HUDEP-2 (cell line): ENCODE measurements at regions not wholly inside any gene's neighbourhood (a gene's known extent, or its start where the extent isn't known, plus 50 kb on each side); places are given as distances from the start of the nearest gene placed in this dataset.

Experiments
- DNase-seq, 76 experiments: peaks; one replicate each; lab custom pipeline; 2025; ENCODE audit not compliant: unreplicated experiment in 76 of 76; lab: John Stamatoyannopoulos, UW

DNA sequence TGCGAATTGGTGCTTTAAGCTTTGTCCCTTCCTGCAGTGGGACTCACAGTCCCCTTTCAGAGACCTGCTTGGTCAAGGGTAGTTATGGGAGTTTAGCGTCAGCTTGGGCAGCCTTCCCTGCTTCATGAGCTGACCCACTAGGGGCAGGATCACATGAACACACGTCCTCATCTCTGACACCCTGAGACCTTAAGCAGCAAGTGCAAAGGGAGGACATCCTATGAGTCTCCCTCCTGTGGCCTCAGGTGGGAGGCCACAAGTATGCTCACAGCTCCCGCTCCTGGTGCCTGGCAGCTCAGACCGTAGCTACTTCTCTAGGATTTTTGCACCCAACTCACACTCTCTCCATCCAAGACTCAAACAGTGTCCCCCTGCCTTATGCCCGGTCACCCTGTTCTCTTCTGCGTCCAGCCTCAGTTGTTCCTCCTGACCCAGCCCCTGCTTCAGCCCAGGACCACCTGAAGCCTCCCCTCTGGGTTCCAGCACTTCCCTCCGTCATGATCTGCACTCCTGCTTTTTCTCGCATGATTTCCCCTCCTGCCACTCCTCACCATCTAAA lies 136.6 kb upstream of the FAM20C start:
- no peak for DNase-seq

DNA sequence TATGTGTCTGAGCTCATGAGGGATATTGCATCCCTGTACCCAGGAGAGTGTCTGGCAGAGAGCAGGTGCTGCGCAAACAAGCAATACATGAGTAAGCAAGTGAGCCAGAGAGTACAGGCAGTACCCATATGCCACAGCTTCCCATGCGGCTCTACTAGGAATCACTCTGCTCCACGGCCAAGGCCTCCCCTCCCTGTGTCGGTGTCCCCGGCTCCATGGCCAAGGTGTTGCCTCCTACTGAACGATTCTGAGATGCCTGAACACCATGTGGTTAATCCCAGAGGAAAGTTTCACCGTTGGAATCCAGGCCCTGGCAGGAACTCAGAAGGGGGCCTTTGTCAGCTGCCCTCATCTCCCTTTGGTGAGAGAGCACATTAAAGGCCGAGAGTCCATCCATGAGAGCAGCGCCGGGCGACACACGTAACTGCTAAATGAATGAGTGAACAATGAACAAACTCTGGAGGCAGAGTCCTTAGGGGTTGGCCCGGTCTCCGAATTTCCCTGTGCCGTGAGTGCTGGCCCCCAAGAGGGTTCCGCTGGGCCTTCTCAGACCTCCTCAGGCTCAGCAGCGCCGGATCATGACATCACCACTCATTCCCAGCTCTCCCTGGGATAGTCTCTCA lies 136.0 kb upstream of the FAM20C start:
- no peak for DNase-seq

DNA sequence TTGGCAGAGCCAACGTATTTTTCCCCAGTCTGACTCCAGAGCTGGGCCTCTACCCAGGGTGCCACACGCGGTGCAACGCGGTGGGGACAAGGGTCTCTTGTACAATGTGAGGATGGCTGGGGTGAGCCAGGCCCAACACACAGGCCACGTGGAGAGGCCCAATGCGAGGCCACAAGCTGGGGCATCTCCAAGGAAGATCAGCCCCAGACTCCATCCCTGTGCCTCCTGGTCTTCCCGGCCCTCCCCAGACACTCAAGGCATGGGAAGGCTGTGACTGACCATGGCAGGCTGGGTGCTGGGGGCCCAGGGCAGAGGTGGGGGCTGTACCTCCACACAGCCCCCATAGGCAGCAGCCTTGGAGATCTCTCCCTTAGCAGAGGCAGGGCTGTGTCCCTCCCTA lies 135.3 kb upstream of the FAM20C start:
- no peak for DNase-seq

DNA sequence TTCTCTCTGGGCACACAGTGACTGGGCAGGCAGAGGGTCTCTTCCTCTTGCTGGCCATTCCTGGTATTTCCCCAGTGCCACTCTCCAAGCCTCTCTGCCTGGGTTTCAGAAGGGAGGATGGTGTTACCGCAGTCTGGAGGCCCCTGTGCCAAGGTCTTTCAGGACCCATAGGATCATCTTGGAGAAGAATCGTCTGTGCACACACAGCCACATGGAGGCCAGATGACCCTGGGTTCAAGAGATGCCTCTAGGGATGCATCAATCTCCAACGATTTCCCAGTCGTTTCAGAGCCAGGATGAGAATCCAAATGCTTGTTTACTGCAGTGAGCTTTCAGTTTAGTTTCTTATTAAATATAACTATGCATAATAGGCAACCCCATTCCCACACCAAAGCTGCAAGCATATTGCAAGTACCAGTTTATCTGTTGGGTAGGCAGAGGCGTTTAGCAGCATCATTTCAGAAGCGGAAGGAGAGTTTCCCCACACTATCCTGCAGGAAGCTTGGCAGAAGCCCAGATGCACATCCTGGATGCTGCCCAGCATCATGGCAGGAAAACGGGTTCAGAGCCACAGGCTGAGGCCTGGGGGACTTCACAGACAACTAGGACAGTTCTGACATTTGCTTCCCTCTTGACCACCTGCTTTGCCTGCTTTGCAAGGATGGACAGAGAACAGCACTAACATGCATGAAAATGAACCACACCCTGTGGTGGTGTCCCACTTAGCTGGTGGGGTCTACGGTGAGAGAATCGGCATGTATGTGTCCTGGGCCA lies 134.7 kb upstream of the FAM20C start:
- no peak for DNase-seq

DNA sequence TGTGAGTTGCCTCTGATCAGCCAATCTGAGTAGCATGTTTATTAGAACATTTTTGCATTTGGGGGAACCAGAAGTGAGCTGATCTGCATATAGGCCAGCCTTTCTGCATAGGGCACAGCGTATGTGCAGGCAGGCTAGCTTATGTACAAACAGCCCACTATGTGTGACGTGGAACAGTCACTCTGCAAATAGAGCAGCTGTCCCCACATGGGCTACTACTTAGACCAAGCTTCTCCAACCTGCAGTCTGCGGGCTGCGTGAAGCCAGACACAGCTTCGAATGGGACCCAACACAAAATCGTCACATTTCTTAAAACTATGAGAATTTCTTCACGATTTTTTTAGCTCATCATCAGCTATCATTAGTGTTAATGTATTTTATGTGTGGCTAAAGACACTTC lies 134.1 kb upstream of the FAM20C start:
- DNase-seq: no peak

DNA sequence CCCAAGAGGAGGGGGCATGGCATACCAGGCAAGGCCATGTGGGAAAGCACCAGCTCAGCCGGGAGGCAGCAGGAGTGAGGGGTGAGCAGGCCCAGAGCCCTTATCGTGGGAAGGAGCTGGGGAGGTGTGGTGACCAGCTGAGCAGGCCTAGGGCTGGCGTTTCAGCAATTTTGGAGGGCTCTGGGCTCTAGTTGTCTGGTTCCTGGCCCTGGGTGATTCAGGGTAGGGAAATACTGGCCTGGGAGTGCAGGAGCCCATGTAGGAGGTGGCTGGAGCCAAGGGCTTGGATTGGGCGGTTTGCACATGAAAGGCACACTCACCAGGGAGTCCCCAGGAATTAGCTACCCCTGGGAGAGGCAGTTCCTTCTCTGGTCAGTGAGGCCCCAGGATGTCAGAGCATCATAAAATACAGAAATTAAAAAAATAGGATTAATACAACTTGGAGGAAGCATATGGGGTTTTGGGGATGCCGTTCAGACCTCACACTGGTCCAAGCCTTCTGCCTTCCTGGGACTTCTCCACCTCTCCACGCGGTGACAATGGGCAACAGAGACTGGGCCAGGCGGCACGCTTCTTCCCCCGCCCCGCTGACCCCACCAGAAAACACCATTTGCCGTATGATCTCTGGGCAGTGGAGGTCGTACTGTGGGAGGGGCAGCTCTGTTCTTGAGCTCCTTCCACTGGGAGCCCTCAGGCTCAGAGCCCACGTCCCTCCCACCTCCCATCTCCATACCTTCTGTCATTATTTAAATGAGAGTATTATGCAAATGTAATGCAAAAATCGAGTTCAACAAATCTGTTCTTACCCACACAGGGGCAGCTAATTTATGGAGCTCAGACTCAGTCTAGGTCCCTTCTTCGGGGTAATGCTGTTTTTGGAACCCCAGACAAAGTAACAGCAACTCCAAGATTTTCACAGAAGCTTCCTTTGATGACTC lies 133.0 kb upstream of the FAM20C start:
- DNase-seq: no peak

DNA sequence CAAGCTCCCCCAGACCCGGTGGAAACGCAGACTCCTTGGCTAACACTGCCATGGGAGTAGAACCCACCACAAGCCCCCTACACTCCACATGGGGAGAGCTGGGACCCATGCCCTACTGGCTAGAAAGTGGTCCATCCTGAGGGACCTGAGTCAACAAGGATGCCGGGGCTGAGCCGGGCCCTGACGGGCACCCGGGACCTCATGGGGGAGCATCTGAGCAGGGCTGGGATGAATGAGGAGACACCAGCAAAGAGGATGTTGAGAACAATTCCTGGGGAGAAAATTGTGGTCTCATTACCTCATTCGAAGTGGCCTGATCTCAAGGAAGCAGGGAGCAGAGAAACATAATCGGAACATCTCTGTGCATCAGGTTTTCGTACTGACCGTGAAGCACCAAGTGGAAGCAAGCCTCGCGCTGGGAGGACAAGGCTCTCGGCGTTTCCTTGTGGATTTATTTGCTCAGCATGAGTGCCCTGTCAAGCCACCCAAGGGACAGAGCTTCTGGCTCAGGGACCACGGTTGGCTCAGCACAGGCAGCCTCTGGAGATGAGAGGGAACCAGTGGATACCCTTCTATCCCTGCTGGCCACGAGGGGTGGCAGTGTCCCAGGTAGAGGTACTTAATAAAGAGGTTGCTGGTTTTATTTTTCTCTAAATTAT lies 132.2 kb upstream of the FAM20C start:
- DNase-seq: no peak

DNA sequence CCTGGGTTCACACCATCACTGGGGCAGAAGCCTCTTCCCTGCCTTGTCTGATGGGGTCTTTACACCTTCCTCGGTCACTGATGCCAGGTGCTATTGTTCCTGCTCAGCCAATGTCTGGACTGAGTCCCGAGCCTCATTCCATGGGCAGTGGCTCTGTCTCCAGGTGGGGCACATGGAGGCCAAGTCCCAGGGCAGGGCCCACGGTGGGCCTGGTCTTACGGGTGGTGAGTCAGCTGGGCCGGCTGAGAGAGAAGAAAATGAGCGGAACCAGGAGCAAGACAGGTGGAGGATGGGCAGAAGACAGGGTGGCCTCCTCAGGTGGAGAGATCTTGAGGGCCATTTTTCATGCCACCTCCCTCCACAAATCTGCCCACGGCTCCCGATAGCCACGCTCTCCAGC lies 131.7 kb upstream of the FAM20C start:
- no peak for DNase-seq

DNA sequence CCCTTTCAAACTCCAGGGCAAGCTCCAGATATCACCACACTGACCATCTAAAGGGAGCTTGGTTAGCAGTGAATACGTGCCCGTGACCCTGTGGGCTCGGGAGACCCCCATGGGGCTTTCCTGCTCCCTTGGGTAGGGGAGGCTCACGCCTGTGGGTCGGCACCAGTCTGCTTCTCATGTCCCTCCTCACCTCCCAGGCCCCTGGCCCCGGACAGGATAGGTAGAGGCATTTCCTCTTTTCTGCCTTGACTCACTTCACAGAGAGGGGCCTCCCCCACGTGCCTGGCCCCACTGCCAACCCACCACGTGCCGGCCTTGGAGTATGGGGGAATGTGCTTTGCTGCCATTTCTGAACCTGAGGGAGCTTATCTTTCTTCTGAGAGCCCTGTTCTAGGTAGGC lies 131.3 kb upstream of the FAM20C start:
- peak in 4 of 76 experiments; percentile 6 to 34 (median 14) for DNase-seq

DNA sequence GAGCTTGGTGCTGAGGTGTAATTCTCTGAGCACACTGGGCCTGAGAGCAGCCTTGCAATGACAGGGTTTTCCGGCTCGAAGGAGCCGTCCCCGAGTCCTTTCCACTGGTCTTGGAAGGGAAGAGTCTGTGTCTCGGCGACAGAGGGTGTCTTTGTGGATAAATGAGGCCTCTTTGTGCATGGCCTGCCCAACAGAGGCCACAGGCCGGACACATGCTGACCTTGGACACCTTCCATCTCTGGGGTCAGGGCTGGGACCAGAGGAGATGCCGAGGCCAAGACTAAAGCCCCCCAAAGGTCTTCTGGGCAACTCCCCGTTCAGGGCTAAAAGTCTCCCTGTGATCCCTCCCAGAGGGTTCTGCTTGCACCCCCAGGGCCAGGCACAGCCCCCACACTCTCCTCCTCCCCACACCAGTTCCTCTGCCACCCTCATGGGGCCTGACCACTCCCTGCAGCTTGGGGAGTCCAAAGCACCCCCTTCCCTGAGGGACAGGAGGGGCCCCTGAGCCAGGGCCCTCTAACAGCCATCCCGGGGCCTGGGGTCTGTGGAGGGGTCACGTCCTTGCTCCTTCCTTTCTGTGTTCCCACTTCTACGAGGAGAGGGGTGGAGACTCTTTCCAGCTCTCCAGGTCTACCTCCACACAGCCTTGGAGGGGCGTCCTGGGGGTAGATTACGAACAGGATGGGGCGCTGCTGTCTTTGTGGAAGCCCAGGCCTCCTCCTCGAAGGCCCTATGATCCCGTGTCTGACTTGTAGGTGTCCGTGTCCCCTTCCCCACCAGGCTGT lies 130.6 kb upstream of the FAM20C start:
- no peak for DNase-seq

DNA sequence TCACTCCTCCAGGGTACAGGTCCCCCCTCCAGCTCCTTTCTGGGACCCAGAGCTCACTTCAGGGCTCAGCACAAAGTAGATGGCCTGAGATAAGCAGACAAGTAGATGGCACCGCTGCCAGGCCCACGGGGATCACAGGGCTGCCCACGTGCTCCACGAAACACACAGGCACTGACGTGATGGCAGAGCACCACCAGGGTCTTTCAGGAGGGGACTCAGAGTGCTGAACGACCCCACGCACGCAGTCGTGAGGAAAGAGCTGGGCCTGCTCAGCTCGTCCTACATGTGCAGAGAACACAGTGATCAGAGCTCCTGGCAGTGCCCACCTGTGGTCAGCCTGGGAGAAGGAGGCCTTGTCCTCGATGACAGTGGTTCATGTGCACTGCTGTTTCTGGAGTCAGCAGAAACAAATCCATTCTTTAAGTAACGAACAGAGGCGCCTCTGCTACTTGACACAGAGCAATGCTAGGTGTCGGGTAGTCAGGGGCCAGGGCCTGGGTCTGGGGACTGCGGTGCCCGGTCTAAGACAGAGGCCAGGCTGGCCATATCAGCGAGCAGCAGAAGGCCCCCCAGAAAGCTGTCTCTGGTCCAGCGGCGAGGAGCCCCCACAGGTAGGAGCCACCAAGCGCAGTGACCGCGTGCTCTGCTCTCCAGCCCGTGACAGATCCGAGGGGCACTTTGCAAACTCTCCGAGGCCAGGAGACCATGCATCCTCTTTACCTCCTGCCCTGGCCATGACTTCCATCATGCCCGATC lies 129.8 kb upstream of the FAM20C start:
- DNase-seq: no peak

DNA sequence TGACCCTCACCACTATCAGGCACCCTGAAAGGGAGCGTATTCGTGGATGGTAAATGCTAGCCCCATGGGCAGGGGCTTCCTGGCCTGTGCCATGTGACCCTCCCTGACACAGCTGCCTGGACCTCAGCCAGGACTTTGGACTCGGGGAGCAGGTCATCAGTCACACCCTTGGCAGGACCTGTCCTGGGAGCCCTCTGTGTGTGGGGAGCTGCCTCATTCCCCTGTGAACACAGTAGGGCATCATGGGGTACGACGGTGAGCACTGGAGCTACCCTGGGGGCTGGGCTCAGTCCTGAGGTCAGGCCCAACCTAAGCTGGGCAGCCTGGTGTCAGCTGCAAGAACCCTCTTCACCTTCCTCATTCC lies 129.3 kb upstream of the FAM20C start:
- DNase-seq: no peak

DNA sequence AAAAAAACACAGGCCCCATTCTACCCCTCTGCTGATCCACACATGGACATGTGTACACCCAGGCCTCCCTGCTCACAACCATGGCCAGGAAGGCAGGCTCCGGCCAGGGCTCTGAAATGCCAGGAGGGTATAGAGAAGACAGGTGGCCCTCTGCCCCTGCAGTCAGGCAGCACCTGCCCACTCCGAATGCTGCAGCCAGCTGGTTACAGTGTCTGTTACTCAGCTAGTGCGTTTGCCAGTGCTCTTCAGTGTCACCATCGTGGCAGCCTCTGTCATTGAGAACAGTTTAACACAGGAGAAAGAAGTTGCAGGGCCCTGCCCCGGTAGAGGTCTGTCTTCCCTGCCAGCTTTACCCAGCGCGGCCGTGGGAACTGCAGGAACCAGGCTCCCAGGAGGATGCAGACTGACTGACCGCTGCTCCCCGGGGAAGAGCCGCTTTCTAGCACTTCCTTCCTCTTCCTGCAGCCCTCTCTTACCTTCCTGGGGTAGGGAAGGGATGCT lies 128.8 kb upstream of the FAM20C start:
- DNase-seq: no peak

DNA sequence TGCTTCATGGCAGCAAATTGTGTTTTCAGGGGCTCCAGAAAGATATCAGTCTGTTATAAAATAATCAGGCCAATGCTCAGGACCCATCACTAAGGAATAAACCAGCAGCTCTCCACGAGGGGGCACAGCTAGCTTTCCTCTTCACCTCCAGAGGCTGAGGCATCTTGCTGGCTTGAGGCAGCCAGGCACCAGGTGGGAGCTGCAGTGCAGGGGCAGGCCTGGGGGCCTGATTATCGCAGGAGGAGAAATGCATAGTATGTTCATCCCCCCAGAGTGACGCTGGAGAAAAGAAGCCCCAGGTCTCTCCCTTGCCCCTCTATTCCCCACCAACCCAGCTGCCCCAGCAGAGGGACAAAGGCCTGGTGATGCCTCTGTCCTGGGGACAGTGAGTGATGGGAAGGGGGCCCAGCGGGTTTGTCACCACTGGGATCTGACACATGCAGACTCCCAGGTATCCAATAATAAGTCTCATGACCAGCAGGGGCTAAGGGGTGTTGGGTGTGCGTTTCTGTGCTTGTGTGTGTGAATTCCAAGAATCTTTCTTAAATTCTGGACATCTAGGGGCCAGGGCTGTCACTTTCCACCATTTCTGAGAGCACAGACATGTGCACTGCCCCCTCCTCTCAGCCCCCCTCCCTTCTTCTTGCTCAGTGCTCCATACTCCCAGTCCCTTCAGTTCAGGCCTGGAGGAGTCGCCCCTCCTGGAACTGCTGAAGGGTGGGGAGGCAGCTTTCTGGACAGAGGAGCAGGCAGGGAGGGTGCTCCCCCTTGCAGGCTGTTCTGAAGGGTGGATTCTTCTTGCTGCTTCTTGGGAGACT lies 128.1 kb upstream of the FAM20C start:
- peak in 28 of 76 experiments; percentile 2 to 32 (median 16) for DNase-seq

DNA sequence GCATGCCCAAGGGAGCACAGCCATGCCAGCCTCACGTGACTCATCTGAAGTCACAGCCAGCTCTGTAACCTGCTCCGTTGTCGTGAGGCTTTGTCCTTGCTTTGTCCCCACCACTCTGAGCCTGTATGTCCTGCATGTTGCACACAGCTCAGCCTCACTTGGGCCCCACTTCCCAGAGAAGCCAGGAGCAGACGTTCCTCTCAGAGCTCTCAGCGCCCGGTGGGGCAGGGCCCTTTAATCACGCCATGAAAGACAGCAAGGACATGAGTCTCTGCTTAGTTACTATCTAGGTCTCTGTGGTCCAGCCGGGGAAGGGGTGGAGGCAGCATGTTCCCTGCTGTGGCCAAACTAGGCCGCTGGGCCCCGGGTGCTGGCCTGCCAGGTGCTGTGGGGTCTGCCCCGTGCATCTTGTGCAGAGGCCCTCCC lies 127.4 kb upstream of the FAM20C start:
- no peak for DNase-seq

DNA sequence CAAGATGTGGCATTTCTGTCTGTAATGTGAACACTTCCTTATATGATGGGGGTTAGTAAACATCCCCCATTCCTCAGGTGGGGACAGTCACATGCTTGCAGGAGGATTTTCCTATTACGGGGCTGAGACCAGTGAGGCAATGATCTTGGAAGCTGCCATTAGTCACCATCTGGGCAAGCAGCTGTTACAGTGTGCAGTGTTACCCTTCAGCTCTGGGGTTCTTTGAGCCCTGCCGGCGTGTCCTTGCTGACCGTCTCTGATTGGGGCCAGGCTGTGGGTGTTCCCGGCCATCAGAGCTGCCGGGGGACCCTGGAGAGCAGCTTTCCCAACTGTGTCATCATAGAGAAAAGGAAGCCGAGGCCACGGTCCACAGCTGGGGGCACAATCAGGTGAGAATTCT lies 126.8 kb upstream of the FAM20C start:
- no peak for DNase-seq

DNA sequence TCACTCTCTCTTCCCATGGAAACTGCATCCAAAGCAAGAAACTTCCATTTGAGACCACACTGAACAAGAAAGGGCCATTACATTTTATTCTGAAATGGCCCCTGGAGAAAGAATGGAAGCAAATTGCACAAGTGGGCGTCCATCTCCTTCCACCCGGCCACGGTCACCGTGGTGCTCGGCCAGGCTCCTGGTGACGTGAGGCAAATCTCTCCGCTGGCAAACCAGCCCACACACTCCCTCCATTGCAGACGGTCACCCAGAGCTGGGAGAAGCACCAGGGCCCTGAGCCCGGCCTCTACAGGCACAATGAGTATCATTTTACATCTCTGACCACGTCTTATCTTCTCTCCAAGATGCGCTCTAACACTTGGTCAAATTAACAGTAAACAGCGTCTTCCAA lies 126.1 kb upstream of the FAM20C start:
- DNase-seq: no peak

DNA sequence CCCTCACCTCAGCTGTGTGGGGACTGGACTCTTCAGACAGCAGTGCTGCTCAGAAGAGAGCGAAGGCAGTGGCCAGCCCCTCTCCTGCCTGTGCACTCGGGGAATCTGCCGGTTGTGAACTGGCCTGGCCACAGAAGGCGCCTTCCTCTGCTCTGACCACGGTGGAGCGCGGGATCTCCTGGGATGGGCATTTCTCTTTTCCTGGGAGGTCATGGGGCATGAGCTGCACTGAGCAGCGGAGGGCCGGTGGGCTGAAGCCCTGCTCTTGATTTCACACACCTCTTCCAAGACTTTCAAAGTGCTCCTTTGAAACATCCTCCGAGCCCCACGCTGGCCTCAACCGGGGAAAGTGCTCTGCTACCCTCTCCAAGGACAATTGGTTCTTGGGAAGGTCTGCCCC lies 125.6 kb upstream of the FAM20C start:
- no peak for DNase-seq
